Dedifferentiated amniotic fluid mesenchymal stem cell (primary cell): ENCODE measurements at regions not wholly inside any gene's neighbourhood (a gene's known extent, or its start where the extent isn't known, plus 50 kb on each side); places are given as distances from the start of the nearest gene placed in this dataset.
"Not testable (repeated sequence)": the region's sequence is repeated elsewhere in the genome, so short reads cannot be mapped to it uniquely, and the experiment has no call there.

ENCODE experiments used
- DNase-seq: peaks from one replicate; pipeline ENCODE4 v3.0.0-alpha.2; 2016; ENCODE audit errors: extremely low spot score

DNA sequence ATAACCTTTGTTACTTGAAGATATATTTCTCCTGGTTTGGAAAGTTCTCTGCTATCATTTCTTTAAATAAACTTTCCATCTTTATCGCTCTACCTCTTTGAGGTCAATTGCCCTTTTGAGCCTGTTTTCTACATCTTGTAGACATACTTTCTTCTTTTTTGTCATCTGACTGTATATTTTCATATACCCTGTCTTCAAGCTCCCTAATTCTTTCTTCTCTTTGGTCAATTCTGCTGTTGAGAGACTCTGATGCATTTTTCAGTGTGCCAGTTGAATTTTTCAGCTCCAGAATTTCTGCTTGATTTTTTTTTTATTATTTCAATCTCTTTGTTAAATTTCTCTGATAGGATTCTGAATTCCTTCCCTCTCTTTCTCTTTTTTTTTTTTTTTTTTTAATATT is 511.2 kb upstream of the GRAMD2B start:
- DNase-seq: no peak

DNA sequence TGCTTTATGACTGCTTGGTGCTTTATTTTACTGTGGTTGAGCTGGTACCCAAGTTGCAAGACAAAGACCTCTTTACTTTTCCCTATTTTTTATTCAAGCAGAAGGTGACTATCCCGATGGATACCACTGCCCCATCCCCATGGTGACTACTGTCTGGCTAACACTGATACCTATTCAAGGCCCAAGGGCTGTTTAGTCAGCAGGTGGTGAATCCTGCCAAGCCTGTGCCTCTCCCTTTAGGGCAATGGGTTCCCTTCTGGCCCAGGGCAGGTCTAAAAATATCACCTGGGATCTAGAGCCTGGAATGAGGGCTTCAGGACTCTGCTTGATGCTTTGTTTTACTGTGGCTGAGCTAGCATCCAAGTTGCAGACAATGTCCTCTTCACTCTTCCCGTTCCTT is 510.0 kb upstream of the GRAMD2B start:
- no peak for DNase-seq

DNA sequence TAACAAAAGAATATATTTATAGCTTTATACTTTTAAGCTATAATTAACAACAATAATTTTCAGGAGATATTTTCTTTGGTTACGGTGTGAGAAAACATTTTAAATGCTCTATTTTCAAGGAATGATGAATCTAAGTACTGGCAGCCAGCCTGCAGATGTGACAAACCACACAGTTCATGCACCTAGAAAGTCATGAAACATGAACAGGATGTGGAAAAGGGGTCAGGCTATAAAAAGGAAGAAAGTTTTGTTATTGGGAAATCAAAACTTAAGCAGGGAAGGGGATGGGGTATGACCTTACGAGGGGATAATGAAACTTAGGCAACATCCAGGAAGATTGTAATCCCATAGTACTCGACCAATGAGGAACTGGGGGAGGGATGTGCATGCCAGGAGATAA is 508.7 kb upstream of the GRAMD2B start:
- DNase-seq: no peak

DNA sequence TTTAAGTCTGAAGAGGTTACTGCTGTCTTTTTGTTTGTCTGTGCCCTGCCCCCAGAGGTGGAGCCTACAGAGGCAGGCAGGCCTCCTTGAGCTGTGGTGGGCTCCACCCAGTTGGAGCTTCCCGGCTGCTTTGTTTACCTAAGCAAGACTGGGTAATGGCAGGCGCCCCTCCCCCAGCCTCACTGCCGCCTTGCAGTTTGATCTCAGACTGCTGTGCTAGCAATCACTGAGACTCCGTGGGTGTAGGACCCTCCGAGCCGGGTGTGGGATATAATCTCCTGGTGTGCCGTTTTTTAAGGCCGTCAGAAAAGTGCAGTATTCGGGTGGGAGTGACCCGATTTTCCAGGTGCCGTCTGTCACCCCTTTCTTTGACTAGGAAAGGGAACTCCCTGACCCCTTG is 499.3 kb upstream of the GRAMD2B start:
- DNase-seq: not testable (repeated sequence)

DNA sequence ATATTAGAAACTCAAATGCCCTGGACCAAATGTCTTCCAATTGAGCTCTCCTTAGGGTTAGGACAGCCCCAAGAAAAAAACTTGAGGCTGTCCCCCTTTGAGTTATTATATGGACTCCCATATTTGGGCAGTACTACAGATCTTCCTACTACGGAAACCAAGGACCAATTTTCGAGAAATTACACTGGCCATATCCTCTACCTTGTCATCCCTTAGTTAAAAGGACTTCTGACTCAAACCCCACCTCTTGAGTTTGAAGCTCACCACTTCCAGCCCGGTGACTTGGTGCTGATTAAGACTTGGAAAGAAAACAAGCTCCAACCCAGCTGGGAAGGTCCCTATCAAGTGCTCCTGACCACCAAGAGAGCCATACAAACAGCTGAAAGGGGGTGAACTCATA is 497.0 kb upstream of the GRAMD2B start:
- DNase-seq: no peak

DNA sequence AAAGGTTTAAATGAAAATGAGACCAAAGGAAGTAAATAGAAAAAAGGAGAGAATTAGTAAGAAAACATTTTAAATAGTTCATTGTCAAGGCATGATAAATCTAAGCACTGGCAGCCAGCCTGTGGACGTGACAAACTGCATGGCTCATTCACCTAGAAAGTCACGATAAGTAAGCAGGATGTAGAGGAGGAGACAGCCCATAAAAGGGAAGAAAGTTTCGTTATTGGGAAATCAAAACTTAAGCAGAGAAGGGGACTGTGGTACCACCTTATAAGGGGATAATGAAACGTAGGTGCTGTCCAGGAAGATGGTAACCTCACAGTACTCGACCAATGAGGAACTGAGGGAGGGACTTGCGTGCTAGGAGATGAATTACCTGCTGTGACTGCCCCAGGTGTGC is 494.5 kb upstream of the GRAMD2B start:
- no peak for DNase-seq

DNA sequence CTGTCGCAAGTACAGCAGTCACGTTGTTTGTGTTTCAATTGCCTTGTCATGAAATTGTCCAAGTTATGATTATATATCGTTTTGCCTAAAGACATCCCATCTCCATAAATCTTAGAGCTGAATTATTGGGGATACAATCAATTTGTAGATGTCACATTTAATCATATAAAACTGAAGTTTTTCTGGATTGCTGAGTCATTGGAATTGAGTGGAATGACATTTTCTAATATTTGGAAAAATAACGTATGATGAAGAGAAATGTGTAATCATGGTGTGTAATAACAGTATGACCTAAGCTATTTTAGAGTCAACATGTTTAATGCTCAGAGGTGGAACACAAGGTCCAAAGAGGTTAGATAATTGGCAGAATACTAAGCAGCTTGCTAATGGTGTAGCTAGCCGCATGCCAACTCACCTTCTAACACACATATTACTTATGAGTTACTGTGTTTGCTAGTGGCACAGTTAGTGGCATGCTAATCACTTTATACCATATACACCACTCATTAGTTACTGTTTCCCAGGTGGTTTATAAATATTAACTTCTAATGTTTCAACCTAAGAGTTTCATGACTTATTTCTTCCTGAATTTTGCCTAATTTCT is 473.1 kb upstream of the GRAMD2B start:
- no peak for DNase-seq

DNA sequence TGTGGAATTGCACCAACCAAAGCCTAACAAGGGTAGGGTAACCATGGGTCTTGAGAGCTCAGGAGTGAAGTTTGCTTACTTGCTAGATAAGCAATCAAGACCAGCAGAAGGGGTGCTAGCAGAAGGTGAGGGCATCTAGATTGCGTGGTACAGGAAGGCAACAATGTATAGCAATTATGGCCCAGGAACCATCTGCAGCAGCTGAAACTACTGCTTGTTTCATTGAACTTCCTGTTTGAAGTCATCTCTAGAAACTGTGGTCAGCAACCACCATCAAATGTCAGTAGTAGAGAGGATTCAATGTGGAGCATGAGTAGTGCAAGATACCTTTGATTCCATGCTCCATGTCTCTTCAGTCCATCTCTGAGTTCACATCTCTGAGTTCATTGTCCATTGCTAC is 462.1 kb upstream of the GRAMD2B start:
- DNase-seq: no peak

DNA sequence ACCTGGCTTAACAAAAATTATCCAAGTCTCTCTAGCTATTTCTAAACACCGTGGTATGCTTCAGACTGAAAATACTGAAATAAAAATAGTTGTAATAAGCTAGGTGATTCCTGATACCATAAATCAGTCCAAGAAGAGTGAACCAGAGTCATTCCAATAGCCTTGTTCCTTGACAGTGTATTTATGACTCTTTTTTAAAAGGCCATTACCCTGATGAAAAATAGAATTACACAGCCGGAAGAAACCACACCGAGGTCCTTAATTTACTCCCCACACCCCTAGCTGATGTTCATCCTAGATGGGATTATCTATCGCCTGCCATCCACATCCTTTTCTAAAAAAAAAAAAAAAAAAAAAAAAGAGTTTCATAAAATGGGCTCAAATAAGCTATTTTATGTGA is 457.6 kb upstream of the GRAMD2B start:
- DNase-seq: no peak

DNA sequence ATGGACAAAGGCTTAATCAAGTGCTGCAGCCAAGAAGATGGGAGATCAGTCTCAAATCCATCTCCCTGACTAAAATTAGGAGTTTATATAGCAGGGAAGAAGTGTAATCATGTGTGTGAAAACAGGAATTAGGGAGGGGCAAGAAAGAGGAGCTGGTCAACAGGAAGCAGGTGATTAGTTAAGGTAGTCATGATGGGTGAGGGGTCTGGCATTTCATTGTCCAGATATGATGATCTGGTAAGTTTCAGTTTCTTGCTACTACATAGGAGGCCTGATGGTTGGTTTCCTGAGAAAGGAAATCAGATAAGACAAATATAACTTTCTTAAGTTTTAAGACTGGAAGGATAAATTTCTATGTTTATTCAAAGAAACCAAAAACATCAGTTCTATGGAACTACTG is 455.6 kb upstream of the GRAMD2B start:
- DNase-seq: no peak

DNA sequence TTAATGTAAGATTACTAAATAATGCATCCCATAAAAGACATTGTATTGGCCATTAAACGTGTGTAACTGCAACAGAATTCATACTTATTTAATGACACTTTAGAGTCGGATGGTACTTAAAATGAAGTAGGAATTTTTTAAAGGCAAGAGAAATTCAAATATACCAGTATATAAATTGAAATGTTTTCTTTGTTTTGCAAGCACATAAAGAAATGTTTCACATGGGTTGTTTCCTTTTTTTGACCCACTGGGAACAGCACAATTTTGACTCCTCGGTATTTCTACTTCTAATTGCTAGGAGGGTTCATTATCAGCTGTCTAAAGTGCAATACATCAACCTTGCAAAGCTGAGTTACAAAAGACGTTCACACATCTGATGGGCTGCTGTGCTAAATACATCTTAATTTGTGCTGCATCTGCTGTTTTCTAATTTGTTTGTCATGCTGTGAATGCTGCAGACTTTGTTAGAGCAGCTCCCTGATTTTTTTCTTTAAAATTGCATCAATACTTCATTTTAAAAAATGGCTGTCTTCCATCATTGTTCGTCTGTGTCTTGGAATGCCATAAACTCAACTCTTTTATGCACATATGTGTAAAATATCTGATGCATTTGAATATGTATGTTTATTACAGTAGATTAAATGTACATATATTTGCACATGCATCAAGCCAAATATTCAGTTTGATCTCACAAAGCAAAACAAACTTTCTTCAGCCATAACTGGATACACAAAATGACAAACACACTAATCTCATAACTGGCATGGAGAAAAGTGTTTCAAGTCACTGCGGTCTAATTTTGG is 454.0 kb upstream of the GRAMD2B start:
- no peak for DNase-seq

DNA sequence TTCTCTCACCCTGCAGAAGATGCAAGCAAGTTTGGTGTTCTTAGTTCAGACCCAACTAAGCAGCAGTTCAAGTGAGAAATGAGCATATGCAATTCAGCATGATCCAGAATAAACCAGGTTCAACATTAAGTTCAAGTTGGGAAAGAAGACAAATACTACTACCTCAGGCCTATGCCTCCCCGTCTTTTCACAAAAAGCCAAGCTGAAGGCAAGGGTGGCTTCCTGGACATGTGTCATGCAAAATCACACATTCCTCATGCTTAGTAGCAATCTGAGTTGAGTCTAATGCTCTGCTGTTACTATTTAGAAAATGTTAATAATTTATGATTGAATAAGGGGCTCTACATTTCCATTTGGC is 453.4 kb upstream of the GRAMD2B start:
- no peak for DNase-seq

DNA sequence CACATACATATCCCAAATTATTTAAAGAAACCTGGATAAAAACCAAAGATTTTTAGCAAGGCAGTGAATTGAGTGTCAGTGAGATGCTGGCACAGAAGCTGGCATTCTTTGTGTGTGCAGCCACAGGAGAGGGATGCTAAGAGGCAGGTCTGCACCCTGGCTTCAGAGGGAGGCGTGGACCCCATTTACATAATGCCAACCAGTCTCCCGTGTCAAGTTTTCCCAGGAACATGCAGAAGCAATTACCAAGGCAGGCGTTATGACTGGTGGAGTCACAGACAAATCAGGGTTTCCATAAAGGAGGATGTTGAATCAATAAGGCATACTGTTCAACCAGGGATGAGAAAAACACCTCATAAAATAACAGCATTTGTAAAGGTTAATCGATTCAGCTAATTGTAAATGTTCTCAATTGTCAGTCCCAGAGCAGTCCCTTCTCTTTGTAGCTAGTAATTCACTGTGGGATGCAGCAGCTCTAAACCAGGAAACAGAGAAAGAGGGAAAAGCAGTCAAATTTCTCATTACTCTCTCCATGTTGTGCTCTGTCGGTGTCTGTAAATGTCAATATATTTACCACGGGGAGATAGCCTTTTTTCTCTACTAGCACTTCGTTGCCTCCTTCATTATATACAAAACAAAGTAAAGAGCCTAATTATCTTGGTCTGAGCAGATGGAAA is 452.4 kb upstream of the GRAMD2B start:
- no peak for DNase-seq

DNA sequence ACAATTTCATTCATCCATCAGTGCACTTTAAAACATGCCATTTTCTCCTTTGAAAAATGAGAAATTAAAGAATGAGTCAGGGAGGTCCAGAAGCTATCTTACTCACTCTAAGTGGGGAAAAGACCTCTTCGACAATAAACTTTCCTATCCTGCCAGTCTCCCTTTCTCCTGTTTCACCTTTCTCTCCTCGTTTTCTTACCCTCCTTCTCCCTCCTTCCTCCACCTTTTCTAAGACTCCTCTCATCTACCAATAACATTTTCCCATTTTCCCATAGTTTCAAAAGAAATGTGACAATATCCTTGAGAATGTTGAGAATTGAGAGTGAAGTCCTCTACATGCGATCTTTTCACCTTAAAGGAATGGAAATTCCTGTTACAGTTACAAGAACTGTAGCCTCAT is 450.5 kb upstream of the GRAMD2B start:
- no peak for DNase-seq

DNA sequence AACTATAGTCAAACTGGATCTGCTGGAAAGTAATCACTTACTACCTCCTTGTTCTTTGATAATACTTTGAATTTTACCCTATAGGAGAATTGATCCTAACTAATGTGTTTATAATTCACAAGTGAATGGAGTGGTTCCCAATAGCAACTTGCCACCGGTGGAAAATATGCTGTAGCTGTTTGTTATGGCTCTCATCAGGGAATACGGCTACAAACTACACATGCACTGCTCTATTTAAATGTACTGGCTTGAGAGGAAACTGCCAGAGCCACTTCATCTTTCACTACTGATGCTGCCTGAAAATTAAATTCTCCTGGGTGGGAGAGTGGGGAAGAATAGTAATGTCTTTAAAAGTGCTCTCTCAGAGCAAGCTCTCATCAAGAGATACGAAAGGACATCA is 448.5 kb upstream of the GRAMD2B start:
- DNase-seq: no peak

DNA sequence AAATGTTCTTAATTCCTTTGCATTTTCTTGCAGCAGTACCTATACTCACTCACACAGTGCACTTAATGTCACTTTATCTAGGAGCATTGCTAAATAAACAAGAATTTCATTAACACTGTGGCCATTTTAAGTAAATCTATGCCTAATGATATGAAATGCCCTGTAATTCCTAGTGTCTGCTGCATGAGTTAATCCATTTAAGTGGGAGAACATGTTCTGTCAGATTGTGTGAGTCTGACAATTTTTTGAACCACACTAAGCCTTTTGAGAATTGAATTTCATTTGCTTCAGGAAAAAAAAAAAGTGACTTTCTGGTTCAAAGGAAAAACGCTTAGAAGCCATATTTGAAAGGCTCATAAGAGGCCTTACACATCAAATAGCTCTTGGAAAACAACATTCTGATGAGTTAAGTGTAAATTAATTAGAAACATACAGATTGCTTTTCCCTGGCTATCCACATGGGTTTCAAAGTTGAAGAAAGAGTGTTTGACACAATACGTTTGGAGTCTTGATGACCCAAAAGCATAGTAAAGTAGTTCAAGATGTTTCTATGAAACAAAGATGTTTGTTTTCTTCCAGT is 446.7 kb upstream of the GRAMD2B start:
- no peak for DNase-seq

DNA sequence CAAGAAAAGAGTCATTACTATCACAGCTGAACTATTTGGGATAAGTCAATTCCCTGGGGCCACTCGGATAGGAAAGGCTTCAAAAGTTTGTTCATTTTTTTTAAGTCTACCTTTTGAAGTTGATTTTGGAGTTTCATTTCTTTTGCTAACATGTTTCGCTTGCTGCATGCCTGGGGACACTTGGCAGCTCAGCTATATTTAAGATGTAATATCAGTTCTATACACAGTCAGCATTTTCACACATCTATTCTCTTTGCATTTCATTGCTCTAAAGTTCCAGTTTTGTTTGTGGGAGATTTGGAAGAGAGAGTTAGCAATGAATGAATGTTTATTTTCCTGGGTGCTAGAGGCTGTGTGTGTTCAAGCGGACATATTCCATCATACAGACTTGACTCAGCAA is 445.2 kb upstream of the GRAMD2B start:
- DNase-seq: no peak

DNA sequence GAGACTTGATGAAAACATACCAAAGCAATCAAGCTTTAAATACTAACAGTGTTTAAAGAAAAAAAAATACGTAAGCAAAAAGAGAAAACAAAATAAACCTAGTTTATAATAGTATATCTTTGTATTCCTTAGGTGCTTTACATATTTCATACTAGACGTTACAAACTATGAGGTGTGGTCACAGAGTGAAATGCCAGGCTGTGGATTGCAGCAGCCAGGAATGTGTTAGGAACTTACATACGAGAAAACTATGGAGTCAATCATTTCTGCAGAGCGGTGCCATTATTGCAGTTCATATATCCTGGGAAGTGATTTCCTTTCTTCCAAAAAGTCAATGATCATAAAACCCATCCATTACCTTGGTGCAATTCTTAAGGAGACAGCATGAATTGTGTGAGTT is 443.6 kb upstream of the GRAMD2B start:
- no peak for DNase-seq

DNA sequence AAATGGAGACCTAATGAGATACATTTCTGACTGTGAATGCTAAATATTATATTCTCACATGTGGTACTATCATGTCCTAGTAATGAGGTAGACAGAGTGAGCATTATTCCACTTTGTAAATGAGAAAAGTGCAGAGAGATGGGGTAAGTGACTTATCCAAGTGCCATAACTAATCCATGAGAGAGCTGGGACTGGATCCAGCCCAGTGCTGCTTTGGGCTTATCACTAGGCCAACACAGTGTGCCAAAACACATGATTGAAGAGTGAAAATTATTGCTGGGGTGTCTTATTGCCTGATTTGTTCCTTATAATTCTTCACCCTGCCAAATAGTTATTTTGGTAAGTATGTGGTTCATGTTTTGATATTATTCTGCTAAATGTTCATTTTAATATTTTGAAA is 442.2 kb upstream of the GRAMD2B start:
- no peak for DNase-seq

DNA sequence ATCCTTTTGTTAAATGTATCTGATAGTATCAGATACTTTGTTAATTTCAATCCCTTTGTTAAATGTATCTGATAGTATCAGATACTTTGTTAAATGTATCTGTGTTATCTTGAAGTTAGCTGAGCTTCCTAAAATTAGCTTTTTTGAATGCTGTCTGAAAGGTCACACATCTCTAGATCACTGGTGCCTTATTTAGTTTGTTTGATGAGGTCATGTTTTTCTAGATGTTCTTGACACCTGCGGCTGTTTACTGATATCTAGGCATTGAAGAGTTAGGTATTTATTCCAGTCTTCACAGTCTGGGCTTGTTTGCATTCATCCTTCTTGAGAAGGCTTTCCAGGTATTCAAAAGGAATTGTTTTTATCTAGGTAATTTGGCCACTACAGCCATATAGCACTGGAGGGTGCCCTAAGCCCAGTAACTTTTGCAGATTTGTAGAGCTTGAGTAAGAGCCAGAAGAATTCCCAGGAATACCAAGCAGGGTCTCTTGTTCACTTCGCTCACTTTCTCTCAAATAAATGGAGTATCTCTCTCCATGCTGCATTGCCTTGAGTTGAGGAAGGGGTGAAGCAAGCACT is 435.4 kb upstream of the GRAMD2B start:
- DNase-seq: no peak

DNA sequence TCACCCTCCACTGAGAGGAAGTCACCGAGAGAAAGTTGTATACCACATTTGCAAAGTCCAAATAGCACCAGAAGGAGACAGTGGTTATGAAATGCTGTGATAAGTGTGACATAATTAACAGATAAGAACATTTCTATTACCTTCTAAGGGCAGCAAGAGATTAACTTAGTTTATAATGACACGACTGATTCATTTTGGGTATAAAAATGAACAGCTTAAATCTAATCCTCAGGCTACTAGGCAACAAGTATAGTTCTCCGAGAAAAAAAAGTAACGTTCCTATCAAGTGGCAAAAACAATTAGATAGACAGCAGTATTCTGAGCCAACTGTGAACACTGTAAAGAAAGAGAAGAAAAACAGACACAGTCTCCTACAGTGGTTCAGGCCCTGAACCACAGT is 431.2 kb upstream of the GRAMD2B start:
- DNase-seq: no peak

DNA sequence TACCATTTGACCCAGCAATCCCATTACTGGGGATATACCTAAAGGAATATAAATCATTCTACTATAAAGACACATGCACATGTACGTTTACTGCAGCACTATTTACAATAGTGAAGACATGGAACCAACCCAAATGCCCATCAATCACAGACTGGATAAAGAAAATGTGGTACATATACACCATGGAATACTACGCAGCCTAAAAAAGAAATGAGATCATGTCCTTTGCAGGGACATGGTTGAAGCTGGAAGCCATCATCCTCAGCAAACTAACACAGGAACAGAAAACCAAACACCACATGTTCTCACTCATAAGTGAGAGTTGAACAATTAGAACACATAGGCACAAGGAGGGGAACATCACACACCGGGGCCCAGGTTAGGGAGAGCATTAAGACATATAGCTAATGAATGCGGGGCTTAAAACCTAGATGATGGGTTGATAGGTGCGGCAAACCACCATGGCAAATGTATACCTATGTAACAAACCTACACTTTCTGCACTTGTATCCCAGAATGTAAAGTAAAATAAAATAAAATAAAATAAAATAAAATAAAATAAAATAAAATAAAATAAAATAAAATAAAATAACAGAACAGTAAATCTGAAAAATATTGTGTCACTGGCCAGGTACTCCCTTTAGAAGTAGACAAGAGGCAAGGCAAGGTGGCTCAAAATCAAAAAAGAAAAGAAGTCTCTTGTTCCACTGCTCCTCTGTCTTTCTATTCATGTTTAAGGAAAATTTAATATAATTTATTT is 423.8 kb upstream of the GRAMD2B start:
- DNase-seq: not testable (repeated sequence)
